ENCODE measurements at regions not wholly inside any gene's neighbourhood (a gene's known extent, or its start where the extent isn't known, plus 50 kb on each side); places are given as distances from the start of the nearest gene placed in this dataset.

DNA sequence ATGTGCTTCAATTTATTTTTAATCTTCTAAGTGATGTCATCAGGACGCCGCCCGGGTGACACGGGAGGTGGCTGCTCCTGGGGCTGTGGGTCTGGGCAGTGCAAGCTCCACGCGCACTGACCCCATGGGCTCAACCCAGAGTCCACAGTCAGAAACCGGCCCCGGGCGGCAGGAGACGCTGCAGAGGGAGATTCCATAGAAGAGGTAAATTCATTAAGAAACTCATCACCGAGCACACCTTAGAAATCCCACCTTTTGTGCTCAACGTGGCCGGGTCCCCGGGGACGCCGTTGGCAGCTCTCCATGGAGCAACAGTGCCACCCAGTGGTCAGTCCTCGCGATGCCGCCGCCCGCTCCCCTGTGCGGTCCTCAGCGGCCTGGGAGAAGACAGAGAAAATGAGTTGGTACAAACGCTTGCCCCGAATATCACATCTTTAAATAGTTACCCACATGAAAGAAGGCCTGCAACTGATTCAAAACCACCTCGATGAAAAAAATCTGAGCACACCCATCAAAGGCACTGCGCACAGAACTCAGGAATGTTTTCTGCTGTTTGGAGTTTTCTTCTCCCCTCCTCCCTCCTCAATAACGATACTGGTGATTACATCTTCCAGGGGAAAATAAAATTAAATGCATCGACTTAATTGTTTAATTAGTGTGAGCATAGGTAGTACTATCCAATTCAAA, 92.6 kb downstream of the CMPK2 start:
- TF ChIP-seq, protein P1, sequence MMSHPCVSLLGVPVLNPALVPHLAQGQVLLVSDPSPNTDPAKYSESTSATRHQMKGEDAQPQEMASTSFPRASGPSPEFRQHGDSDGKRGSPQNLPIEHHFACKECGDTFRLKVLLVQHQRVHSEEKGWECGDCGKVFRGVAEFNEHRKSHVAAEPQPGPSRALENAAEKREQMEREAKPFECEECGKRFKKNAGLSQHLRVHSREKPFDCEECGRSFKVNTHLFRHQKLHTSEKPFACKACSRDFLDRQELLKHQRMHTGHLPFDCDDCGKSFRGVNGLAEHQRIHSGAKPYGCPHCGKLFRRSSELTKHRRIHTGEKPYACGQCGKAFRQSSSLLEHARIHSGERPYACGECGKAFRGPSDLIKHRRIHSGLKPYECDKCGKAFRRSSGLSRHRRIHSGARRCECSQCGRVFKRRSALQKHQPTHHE (CRISPR knock-in tag; IDR thresholded peaks at IDR 0.05; ENCODE audit: borderline replicate concordance), result no peak
- TF ChIP-seq KDM3A (CRISPR knock-in tag; IDR thresholded peaks at IDR 0.05; ENCODE audit: low read depth), result 0 out of 2 replicates have a peak, but pooled peaks have one; percentile 39
- TF ChIP-seq, protein P2, sequence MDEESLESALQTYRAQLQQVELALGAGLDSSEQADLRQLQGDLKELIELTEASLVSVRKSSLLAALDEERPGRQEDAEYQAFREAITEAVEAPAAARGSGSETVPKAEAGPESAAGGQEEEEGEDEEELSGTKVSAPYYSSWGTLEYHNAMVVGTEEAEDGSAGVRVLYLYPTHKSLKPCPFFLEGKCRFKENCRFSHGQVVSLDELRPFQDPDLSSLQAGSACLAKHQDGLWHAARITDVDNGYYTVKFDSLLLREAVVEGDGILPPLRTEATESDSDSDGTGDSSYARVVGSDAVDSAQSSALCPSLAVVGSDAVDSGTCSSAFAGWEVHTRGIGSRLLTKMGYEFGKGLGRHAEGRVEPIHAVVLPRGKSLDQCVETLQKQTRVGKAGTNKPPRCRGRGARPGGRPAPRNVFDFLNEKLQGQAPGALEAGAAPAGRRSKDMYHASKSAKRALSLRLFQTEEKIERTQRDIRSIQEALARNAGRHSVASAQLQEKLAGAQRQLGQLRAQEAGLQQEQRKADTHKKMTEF (CRISPR knock-in tag; IDR thresholded peaks at IDR 0.05), result no peak
- TF ChIP-seq MTA1 (CRISPR knock-in tag; IDR thresholded peaks at IDR 0.05; ENCODE audit: borderline replicate concordance), result no peak
- TF ChIP-seq, protein P3, sequence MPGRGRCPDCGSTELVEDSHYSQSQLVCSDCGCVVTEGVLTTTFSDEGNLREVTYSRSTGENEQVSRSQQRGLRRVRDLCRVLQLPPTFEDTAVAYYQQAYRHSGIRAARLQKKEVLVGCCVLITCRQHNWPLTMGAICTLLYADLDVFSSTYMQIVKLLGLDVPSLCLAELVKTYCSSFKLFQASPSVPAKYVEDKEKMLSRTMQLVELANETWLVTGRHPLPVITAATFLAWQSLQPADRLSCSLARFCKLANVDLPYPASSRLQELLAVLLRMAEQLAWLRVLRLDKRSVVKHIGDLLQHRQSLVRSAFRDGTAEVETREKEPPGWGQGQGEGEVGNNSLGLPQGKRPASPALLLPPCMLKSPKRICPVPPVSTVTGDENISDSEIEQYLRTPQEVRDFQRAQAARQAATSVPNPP (CRISPR knock-in tag; IDR thresholded peaks at IDR 0.05), result no peak
- TF ChIP-seq, protein P4, sequence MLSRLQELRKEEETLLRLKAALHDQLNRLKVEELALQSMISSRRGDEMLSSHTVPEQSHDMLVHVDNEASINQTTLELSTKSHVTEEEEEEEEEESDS (CRISPR knock-in tag; IDR thresholded peaks at IDR 0.05; ENCODE audit: borderline replicate concordance), result no peak
- TF ChIP-seq, protein P5, sequence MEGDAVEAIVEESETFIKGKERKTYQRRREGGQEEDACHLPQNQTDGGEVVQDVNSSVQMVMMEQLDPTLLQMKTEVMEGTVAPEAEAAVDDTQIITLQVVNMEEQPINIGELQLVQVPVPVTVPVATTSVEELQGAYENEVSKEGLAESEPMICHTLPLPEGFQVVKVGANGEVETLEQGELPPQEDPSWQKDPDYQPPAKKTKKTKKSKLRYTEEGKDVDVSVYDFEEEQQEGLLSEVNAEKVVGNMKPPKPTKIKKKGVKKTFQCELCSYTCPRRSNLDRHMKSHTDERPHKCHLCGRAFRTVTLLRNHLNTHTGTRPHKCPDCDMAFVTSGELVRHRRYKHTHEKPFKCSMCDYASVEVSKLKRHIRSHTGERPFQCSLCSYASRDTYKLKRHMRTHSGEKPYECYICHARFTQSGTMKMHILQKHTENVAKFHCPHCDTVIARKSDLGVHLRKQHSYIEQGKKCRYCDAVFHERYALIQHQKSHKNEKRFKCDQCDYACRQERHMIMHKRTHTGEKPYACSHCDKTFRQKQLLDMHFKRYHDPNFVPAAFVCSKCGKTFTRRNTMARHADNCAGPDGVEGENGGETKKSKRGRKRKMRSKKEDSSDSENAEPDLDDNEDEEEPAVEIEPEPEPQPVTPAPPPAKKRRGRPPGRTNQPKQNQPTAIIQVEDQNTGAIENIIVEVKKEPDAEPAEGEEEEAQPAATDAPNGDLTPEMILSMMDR (CRISPR knock-in tag; IDR thresholded peaks at IDR 0.05), result peak; percentile 96
- no peak for TF ChIP-seq POLR2AphosphoS2 (IDR thresholded peaks at IDR 0.05; ENCODE audit: low read depth, low read length)
- TF ChIP-seq SATB2 (CRISPR knock-in tag; IDR thresholded peaks at IDR 0.05), result no peak
- TF ChIP-seq, protein P6, sequence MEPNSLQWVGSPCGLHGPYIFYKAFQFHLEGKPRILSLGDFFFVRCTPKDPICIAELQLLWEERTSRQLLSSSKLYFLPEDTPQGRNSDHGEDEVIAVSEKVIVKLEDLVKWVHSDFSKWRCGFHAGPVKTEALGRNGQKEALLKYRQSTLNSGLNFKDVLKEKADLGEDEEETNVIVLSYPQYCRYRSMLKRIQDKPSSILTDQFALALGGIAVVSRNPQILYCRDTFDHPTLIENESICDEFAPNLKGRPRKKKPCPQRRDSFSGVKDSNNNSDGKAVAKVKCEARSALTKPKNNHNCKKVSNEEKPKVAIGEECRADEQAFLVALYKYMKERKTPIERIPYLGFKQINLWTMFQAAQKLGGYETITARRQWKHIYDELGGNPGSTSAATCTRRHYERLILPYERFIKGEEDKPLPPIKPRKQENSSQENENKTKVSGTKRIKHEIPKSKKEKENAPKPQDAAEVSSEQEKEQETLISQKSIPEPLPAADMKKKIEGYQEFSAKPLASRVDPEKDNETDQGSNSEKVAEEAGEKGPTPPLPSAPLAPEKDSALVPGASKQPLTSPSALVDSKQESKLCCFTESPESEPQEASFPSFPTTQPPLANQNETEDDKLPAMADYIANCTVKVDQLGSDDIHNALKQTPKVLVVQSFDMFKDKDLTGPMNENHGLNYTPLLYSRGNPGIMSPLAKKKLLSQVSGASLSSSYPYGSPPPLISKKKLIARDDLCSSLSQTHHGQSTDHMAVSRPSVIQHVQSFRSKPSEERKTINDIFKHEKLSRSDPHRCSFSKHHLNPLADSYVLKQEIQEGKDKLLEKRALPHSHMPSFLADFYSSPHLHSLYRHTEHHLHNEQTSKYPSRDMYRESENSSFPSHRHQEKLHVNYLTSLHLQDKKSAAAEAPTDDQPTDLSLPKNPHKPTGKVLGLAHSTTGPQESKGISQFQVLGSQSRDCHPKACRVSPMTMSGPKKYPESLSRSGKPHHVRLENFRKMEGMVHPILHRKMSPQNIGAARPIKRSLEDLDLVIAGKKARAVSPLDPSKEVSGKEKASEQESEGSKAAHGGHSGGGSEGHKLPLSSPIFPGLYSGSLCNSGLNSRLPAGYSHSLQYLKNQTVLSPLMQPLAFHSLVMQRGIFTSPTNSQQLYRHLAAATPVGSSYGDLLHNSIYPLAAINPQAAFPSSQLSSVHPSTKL (CRISPR knock-in tag; IDR thresholded peaks at IDR 0.05), result no peak

Measured in HepG2 (cell line).